H1 (cell line): ENCODE measurements at regions not wholly inside any gene's neighbourhood (a gene's known extent, or its start where the extent isn't known, plus 50 kb on each side); places are given as distances from the start of the nearest gene placed in this dataset.

Source experiments
- RFX5 ChIP-seq: IDR thresholded peaks from 2 replicates; pipeline ENCODE4 v1.6.1; 2011; ENCODE audit warnings: low read depth, low read length, improper control_type of control experiment, borderline replicate concordance

- TF ChIP-seq RFX5, result no peak
Observed at GRCh38 chr3:6753536-6753935, 107.4 kb upstream of the GRM7 start (continued).
